ENCODE measurements at regions not wholly inside any gene's neighbourhood (a gene's known extent, or its start where the extent isn't known, plus 50 kb on each side); places are given as distances from the start of the nearest gene placed in this dataset.

DNA sequence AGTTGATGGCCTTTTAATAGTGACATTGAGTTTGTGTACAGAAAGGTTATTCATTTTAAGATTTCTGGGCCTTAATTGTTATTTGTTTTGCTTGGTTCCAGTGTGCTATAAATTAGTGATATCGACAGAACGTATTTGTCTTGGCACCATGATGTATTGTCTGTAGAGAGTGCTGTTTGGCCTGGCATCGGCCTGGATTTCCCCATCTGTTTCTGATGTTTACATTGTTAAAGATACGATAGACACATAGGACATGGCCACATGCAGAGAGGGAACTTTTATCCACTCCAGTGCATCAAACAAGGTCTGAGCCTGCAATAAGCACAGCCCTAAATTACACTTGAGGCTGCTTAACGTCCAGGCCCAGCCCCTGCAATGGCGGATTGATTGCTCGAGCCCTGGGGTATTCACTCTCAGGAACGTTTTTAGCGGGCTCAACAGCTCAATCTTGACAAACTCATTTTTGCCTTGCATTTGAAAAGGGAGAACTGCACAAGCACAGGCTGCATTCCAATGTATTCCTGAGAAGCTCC lies 144.7 kb downstream of the SLC4A3 start:
- no peak for DNase-seq (ENCODE audit: low read depth)

DNA sequence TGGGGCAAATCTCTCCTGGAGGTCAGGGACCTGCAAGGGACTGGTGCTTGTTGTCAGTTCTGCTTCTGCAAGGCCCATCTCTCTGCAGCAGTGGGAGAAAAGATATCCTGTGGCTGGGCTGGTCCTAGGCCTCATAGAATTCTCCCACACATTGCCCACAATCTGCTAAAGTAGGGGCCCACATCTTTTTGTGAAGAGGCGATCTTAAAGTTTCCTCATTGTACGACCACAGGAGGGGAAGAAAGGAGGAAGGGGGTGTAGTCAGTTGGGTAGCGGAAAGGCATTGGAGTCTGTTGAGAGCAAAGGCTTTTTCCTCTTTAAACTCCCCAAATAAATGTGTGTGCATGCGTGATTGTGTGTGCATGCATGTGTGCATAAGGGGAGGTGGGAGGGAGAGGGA lies 145.3 kb downstream of the SLC4A3 start:
- no peak for DNase-seq (ENCODE audit: low read depth)

DNA sequence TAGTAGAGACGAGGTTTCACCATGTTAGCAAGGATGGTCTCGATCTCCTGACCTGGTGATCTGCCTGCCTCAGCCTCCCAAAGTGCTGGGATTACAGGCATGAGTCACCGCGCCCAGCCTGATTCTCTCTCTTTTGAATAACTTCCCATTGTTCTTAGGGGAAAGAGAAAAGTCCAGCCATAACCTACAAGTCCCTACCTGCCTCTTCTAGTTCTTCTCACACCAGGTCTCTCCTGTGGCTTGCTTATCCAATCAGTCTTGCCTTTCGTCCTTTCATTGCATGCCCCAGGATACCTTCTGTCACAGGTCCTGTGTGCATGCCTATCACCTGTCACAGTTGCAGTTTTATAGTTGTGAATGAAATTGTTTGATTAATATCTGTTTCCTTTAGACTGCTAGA lies 148.1 kb downstream of the SLC4A3 start:
- no peak for DNase-seq (ENCODE audit: low read depth)

DNA sequence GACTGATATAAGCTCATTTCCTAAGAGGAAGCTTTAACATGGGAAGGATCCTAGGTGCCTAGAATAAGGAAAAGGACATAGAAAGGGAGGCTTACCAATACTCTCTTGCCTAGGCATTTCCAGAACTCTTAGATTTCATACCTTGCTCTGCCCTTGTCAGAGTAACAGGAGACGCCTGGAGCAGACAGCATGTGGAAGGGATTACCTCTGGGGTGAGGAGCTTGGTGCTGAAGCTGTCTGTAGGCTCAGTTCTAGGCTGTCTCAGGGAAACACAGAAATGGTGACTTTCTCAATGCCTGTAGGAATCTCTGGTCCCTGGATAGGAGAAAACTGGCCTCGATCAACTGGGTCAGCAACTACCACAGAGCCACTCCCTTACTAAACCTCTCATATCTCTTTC lies 150.0 kb downstream of the SLC4A3 start:
- DNase-seq (ENCODE audit: low read depth), result no peak

DNA sequence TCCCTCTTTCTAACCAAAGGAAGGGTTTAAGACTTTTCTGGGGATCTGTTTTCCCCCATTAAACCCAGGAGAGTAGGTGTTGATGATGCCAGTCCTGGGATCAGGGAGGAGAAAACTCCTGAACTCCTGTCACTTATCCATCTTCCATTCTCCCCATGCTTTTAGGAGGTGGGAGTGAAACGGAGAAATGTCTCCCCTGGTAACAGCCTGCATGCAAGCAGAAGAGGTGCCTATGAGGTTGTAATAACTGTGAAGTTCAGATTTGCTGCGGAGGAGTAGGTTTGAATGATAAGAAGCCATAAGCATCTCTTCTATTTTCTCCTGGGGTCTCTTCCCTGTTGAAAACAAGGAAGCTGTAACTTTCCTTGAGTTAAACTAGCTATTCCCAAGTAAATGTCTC lies 150.8 kb downstream of the SLC4A3 start:
- DNase-seq (ENCODE audit: low read depth), result no peak

DNA sequence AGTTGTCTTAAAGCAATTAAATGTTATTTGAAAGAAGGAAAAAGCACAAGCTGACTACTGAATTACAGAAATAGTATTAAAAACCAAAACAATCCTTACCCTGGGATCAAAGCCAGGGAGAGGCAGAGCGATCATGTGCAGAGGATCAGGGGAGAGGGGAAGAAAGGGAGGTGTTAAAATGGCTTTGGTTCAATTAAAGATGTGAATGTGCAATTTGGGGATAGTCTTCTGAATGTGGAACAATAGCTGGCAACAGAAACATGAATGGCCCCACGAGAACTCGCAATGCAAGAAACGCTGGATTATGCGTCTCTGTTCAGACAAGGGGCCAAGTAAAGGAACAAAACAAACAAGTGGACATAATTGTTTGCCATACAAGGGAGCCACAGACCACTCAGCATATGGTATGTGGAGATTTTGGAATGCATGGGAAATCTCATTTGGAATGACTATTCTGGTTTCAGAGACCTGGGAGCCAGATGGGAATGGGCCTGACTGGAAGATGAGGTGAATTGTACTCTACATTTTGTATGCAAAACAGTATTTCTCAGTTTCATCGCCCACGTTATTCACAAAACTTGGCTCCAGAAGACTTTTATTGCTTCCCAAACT lies 155.4 kb downstream of the SLC4A3 start:
- DNase-seq (ENCODE audit: low read depth), result no peak

DNA sequence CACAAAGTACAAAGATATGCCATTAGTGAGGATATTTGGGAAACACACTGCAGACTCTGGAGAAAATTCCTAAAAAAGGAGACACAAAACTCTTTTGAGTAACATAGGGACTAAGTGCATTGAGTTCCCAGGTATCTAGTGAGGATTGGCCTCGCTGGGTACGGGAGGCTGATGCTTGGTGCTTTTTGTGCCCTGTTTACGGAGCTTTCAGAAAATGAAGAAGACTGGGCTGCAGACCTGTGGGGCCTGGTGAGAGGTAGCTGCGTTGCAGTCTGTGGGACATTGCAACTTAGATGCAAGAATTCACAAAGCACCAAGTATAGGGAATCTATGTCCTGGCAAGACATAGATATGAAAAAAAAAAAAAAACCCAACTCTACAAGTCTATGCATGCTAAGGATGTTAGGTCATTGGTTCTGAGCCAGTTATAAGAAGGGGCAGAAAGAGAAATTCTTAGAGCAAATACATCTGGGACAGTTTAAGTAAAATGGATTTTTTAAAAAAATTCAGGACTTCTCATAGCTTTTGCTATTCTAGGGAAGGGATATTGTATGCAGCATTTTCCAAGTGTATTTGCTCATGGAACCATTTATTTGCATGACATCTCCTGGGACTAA lies 156.0 kb downstream of the SLC4A3 start:
- no peak for DNase-seq (ENCODE audit: low read depth)

DNA sequence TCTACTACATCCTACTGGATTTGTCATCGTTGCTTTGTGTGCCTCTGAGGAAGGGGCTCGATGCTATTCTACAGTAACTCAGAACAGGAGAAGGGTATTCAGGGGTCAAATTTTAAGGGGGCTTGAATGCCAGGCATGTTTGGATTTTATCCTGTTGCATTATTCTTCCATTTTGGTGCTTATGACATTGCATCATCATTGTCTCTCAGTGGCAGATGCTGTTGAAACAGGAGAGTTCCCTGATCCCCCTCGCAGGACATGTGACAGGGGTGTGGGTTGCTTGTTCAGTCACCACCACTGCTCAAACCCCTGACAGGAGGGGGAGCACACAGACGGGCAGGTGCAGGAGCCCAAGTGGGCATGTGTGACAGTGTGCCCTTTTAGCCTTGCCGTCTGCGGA lies 156.7 kb downstream of the SLC4A3 start:
- no peak for DNase-seq (ENCODE audit: low read depth)

DNA sequence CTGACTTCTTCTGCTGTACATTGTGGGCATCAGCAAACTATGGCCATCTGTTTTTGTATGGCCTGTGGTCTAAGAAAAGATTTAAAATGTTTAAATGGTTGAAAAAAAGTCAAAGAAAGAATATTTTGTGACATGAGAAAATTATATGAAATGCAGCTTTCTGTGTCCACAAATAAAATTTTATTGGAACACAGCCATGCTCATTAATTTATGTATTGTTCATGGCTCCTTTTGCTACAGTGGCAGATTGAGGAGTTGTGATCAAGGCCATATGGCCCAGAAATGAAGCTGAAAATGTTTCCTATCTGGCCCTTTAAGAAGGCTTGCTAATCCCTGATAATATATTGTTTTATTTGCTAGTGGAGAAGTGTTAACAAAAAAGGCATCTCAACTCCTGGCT lies 162.0 kb downstream of the SLC4A3 start:
- no peak for DNase-seq (ENCODE audit: low read depth)

DNA sequence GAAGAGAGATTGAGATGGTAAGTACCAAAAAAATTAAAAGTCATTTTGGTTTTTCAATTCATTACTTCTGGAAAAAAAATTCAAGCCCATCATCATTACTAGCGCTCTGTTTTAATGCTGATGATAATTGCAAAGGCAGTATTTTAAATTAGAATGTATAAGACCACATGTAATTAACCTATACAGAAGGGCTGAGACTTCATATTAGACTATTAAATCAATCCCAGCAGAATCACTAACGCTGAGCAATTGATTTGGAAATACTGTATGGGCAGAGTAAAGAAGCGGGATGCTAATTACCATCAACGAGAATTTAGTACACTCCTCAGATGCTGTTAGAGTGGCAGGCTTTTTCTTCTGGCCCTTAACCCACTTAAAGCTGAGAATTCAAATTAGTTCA lies 165.0 kb downstream of the SLC4A3 start:
- no peak for DNase-seq (ENCODE audit: low read depth)

DNA sequence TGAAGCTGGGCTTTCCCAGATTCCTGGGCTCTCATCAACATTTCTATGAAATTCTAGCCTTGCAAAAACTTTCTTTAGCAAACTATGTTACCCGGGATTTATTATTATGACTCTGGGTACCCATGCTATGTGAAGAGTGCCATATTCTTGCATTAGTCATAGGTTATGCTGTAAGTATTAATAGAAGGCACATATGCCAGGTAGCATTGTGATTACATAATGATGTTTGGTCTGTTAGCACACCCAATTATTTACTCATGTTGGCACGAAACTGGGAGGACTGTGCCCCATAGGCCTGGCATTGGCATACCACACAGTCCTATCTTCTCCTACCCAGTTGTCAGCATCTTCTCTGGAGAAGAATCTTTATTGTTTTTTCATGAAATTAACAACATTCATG lies 171.0 kb downstream of the SLC4A3 start:
- DNase-seq (ENCODE audit: low read depth), result no peak

DNA sequence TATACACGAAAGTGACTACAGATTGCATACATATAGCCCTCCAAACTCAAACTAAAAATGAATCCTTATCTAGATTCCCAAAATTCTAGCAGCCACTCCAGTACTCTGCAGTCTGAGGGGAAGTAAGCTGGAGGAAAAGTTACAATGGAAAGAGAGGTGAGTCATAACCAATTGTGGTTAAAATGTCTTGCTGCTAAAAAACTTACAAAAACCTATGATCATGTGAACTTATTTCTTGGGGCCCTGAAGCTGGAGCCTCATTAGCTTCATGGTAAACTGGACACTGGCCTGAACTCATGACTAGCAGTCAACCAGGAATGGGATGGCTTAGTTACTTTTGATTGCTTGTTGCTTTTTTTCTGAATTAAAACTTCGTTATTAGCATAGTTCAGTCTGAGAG lies 175.9 kb downstream of the SLC4A3 start:
- DNase-seq (ENCODE audit: low read depth), result no peak

DNA sequence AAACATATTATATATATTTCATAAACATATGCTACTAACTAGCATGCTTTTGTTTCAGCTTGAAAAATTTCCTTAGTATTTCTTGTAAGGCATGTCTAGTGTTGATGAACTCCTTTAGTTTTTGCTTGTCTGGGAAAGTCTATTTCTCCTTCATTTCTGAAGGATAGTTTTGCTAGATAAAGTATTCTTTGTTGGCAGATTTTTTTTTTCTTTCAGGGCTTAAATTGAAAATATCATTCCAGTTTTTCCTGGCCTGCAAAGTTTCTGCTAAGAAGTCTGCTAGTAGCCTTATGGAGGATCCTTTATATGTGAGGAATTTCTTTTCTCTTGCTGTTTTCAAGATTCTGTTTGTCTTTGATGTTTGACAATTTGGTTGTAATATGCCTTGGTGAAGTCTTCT lies 183.5 kb downstream of the SLC4A3 start:
- DNase-seq (ENCODE audit: low read depth), result no peak

DNA sequence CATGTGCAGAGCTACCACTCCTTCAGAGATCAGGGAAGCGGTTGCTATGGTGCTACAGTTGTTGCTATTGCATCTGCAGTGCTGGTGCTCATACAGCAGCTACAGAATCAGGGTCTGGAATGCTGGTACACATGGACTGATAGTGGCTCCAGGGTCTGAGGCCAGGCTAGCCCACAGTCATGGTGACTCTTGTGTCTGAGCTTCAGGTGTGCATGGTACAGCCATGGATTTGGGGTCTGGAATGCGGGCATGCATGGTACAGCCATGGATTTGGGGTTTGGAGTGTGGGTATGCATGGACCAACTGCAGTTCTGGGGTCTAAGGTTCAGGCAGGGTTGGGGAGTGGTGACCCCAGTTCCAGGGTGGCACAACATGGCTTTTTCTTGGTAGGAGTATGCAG lies 185.2 kb downstream of the SLC4A3 start:
- DNase-seq (ENCODE audit: low read depth), result no peak

DNA sequence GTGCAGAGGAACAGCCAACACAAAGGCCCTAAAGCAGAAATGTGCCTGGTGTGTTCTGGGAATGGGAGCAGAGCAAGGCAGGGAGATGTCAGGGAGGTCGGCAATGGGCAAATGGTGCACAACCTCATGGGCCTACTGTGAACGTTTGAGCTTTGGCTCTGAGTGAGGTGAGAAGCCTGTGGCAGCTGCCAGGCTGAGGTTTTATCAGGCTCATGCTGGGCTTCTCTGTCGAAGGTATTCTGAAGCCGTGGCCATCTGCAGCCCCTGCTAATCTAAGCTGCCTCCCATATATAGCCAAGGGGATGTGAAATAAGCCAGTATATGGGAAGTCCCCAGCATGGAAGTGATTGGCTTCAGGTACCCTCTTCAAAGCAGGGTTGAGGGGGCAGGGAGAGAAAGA lies 193.3 kb downstream of the SLC4A3 start:
- DNase-seq (ENCODE audit: low read depth), result no peak

DNA sequence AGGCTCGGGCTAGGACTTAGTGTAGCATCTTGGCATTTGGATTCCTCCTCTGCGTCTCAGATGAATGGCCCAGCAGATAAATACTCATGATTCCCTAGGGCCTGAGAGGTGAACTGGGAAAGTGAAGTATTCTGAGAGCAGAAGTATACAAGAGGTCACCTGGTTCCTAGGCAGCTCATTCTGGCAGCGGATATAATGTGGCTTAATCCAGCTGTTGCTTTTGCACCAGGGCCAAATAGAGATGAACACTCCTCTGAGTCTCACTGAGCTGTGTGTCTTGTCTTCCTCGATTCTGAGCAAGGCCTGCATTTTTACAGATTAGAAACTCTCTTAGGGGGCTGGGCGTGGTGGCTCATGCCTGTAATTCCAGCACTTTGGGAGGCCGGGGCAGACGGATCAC lies 196.1 kb downstream of the SLC4A3 start:
- DNase-seq (ENCODE audit: low read depth), result no peak

DNA sequence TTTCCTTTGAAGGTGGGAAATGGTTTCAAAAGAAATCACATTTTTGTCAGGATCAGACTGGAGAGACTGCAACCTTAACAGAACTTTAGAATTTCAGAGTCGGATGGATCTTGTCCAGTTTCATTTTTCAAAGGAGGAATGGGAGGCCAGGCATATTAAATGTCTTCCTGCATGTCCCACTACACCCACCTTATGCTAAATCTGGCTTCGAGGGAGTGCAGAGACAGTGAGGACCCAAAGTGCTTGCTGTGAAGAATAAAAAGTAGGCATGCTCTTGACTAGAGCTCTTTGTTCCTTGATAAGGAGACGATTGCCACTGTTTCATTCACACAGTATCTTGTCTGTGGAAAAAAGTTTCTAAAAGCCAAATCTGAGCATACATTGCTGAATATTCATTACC lies 197.6 kb downstream of the SLC4A3 start:
- no peak for DNase-seq (ENCODE audit: low read depth)

DNA sequence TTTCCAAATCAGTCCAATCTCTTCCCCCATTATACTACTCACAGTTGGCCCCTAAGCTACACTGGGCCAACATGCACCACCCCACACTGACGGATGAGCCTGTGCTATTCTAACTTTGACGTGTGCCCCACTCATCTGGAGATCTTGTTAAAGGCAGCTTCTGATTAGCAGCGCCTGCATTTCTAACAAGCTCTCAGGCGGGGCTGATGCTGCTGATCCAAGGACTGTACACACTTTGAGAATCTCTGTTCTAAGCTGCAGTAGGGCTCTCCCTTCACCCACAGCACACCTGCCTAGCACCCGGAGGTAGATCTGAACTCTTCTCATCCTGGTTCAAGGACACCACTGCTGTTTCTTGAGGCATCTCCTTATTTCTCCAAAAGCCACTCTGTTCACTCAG lies 200.7 kb downstream of the SLC4A3 start:
- DNase-seq (ENCODE audit: low read depth), result no peak

DNA sequence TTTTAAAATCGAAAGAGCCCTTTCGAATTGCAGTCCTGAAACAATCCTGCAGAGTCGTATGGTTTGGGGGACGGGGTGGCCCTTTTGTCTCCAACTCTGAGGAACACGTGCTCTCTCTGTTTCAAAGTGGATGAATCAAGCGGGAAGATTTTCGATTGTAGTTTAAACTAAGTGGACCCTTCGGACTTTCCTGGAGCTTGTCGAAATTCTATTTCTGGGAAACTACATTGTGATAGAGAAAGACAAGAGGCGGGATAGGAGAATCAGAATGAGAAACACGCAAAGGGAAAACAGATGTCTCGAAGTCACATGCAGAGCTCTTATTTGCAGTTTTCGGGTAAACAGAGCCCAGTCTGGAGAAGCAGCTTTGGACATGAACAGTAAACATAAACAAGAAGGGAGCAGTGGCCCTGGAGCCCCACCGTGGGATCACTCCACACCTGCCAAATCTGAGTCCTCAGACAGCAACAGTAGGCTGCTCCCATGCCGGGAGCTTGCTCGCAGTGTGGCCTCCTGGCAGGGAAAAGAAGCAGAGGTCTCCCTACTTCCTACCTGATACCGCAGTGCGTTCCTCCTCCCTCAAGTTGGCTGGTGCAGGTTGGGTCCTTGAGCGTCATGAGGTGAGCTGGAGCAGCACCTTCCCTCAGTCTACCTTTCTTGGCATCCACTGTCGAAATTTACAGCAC lies 202.4 kb downstream of the SLC4A3 start:
- no peak for DNase-seq (ENCODE audit: low read depth)

DNA sequence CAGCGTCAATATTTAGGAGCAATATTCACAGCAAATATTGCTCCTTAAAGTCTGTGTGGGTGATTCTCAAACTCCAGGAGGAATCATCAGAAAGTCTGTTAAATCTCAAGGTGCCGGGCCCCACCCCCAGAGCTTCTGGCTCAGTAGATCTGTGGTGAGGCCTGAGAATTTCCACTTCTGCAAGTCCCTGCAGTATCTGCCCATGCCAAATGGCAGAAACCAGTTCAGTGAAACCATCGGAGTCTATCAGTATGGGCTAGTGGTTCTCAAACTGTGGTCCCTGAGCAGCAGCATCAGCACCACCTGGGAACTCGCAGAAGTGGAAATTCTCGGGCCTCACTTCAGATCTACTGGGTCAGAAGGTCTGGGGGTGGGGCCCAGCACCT lies 202.9 kb downstream of the SLC4A3 start:
- no peak for DNase-seq (ENCODE audit: low read depth)

DNA sequence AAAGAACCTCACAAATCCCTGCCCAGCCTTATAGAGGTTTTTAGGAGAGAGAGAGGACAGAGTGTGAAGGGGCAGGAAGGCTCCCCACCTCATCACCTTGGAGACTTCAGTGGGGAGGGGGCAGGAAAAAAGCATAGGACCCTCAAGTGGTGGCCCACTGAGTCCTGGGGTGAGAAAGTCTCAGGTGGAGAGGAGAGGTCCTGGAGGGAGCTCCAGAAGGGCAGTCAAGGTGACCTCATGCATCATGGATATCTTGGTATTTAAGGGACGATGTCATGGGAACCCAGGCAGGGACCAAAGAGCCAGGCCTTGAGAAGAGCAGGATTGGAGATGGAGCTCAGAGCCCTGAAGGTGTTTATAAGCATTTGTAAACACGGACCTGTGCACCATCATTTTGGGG lies 204.5 kb downstream of the SLC4A3 start:
- no peak for DNase-seq (ENCODE audit: low read depth)

DNA sequence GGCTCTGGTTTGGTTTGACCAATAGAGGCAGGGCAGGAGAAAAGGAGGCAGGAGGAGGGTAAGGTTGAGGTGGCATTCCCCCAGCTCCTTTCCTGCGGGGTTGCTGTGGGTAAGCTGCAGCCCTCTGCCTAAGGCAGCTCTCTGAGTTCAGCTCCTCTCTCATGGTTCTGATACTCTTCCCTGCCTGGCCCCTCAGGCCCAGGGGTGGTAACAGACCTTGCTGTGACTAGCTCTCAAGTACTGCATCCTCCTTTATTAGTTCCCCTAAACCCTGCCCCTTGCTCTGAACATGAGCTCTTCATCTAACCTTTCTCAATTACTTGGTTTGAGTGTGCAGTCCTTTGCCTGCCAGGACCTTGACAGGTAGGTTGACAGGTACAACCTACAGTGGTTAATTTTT lies 205.5 kb downstream of the SLC4A3 start:
- no peak for DNase-seq (ENCODE audit: low read depth)

DNA sequence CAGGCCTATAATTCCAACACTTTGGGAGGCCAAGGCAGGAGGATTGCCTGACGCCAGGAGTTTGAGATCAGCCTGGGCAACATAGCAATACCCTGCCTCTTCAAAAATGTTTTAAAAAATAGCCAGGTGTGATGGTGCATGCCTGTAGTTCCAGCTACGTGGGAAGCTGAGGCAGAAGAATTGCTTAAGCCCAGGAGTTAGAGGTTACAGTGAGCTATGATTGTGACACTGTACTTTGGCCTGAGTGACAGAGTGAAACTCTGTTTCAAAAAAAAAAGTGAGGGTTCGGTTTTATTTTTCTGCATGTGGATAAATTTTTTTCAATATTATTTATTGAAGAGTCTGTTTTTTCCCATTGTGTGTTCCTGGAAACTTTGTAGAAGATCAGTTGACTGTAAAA lies 208.1 kb downstream of the SLC4A3 start:
- DNase-seq (ENCODE audit: low read depth), result no peak
